Activated CD4-positive, alpha-beta T cell treated with anti-CD3 and anti-CD28 coated beads, Interleukin-2, amount 50 U/mL, for 48 hours (primary cell): ENCODE measurements at regions not wholly inside any gene's neighbourhood (a gene's known extent, or its start where the extent isn't known, plus 50 kb on each side); places are given as distances from the start of the nearest gene placed in this dataset.

ENCODE experiments used
- DNase-seq, 2 experiments: peaks; one replicate each; pipeline ENCODE4 v3.0.0-alpha.2; 2020

DNA sequence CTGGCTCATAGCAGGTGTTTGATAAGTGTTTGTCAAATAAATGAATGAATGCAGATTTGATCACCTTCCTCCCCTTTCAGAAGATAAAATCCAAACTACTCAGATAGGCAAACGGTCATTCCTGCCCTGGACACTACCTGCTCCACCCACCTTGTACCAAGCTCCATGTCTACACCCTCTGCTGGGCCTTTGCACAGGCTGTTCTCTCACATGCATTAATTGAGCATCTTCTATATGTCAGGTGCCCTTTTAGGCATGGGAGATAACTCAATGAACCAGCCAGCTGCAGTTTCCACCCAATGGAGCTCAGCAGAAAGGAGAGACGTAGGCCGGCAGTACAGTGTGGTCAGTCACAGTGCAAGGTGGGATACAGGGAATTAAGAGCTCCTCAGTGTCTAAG lies 102.3 kb upstream of the CPEB4 start:
- no peak for DNase-seq

- DNase-seq = no peak
These were observed 101.6 kb upstream of the CPEB4 start for GRCh38 chr5:173786286-173787187.

- DNase-seq = peak; percentile 40 to 51
These were observed 98.9 kb upstream of the CPEB4 start for GRCh38 chr5:173789031-173789920.

DNA sequence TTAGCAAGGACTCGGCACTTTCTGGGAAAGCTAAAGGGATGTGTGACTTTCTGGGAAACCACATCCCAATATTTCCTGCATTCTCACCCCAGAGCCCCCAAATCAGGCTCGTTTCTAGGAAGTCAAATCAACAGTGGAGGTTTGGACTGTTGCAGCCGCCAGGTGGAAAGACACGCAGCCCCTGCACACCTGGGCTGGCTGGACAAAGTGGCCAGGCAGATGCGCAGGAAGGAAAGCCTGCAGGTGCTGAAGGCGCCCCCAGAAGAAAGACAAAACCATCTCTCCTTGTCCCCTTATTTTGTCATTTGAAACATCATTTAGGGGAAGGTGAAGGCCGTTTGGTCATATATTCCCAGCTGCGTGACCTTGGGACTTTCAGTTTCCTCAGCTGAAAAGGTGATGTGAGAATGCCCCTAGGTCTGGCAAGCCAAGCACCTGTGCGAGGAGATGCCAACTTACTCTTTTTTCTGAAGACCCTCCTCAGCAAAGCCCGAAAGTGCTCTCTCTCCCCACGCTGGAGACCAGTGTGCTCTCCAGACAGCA lies 97.9 kb upstream of the CPEB4 start:
- no peak for DNase-seq

DNA sequence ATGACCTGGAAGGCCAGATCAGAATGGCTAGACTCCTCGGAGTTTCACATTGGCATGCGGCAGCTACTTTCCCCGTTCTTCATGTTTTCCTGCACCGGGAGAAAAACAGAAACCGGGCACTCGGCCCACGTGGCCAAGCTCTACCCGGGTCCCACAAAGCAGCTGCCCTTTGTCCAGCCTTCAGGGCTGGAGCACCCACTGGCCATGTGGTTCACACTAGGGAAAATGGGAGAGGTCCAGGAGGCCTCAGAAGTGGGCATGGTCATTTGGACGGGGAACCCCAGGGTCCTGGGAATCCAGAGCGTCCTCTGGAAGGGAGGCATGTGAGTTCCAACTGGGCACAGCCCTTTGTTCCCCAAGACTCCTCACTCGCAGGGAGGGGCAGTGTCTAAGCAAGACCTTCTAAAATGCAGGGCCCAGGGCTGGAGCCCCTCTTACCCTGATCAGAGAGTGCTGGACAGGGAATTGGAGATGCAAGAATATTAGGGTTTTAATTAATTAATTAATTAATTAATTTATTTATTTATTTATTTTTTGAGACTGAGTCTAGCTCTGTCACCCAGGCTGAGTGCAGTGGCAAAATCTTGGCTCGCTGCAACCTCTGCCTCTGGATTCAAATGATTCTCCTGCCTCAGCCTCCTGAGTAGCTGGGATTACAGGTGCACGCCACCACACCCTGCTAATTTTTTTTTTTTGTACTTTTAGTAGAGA lies 97.2 kb upstream of the CPEB4 start:
- no peak for DNase-seq

DNA sequence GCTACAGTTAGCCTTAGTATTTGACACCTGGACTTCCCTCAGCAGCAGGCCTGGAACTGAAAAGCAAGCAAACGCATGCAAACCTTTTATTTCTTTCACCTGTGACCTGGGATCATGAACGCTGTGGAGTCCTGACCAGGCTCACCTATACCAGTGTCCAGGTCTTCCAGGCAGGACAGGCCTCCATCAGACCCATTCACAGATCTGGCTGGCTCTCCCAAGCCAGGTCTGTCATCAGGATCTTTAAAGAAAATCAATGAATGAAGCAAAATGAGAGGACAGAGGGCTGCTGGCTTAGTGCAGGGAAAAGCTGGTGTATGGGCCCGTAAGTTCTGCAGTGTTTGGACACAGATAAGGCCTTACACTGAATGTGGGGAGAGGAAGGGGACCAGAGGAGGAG lies 96.3 kb upstream of the CPEB4 start:
- no peak for DNase-seq

GRCh38 chr5:173792781-173793547 lies 95.2 kb upstream of the CPEB4 start:
- DNase-seq = no peak

GRCh38 chr5:173793648-173794548 lies 94.3 kb upstream of the CPEB4 start:
- no peak for DNase-seq

- no peak for DNase-seq
These were observed 93.2 kb upstream of the CPEB4 start for GRCh38 chr5:173794901-173795416.

- DNase-seq = no peak
These were observed 92.5 kb upstream of the CPEB4 start for GRCh38 chr5:173795601-173796000.

GRCh38 chr5:173796721-173797495 lies 91.2 kb upstream of the CPEB4 start:
- no peak for DNase-seq

- no peak for DNase-seq
These were observed 89.9 kb upstream of the CPEB4 start for GRCh38 chr5:173798127-173798810.

DNA sequence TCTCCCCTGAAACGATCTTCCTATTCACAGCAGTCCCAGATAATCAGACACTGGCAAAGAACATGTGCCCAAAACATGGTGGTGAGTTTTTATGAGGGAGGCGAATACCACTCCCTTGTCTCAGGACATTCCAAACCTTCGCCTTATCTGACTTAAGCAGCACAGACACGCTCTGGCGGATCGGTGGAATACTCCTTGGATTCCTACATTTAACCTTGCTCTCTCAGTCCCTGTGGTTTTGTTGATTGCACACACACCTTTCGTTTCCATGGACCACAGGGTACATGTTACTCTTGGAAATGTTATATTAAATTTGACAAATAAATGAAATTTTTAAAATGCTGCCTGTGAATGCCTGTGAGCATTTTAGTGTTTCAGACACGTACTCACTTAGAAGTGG lies 87.8 kb upstream of the CPEB4 start:
- no peak for DNase-seq

DNA sequence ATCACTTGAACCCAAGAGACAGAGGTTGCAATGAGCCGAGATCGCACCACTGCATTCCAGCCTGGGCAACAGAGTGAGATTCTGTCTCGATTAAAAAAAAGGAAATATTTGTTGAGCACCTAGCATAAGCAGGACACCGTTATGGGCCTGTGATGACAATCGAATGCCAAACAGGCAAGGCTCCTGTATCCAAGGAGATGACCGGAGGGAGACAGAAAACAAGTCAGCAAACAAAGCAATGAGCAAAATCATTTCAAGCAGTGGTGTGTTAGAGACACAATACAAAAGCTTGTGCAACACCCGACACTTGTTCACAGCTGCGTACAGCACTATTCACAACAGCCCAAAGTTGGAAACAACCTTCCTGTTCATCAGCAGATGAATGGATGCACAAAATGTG lies 87.1 kb upstream of the CPEB4 start:
- no peak for DNase-seq

- no peak for DNase-seq
These were observed 85.4 kb upstream of the CPEB4 start for GRCh38 chr5:173802670-173803165.

DNA sequence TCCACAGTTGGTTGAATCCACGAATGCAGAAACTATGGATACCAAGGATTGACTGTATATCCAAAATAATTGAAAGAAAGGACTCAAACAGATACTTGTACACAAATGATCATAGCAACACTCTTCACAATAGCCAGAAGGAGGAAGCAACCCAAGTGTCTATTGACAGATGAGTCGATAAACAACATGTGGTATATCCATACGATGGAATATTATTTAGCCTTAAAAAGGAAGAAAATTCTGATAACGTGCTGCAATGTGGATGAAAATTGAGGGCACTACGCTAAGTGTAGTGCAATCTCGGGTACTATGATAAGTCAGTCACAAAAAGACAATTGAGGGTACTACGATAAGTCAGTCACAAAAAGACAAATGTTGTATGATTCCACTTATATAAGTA lies 83.6 kb upstream of the CPEB4 start:
- no peak for DNase-seq

DNA sequence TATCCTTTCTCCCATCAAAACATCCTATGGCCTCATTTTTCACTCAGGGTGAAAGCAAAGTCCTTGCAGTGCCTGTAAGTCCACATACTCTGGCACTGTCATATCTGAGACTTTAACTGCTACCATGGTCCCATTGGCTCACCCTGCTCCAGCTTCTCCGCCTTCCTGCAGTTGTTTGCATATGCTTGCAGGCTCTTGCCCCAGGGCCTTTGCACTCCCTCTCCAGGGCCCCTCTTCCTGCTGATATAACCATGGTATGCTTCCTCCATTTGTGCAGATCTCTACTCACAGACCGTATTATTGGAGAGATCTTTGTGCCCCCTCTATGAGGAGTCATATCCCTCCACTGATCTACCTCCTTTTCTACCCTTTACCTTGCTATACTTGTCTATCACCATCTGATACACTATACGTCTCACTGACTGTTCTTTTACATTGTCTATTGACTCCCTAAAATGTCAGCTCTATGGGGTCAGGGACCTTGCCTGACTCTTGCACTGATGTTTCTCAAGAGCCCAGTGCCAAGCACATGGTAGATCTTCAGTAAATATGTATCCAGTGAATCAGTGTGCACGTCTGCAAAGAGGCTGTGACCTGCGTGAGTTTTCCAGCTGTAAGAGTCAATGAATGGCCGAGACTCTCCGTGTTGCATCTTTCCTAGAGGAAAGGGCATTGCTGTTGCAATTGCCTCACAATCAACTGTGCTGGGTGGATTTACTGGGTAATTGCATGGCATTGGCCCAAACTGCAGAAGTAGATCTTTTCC lies 81.7 kb upstream of the CPEB4 start:
- DNase-seq = no peak

DNA sequence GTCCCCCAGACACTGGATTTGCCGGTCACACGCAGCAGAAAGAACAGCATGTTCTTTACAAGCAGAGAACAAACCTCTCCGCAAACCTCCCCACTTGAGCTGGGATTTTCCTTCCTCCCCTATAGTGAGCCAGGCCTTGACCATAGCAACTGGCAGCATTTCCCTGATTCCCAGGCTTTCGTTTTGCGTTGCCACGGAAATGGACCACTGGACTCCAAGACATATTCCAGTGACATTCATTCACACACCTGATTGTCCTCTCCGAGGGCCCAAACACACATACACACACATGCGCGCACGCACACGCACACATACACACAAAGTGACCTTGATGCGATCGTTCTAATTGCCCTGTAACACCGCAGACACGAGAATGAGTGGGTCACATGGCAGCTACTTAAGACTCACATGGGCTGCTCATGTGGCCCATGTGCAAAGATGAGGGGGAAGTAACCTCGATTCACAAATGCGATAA lies 80.9 kb upstream of the CPEB4 start:
- DNase-seq = no peak
